AG08395 (cell line): ENCODE measurements at regions not wholly inside any gene's neighbourhood (a gene's known extent, or its start where the extent isn't known, plus 50 kb on each side); places are given as distances from the start of the nearest gene placed in this dataset.

ENCODE experiments used
- DNase-seq: peaks from one replicate; pipeline ENCODE4 v3.0.0; 2012; ENCODE audit warnings: mixed read lengths, low spot score

- no peak for DNase-seq
Observed at GRCh38 chr4:26139310-26139924, 181.4 kb upstream of the RBPJ start.

- peak; percentile 76 for DNase-seq
Observed at GRCh38 chr4:26140150-26140898, 180.5 kb upstream of the RBPJ start.

GRCh38 chr4:26141051-26141721 is 179.6 kb upstream of the RBPJ start:
- no peak for DNase-seq

- peak; percentile 48 for DNase-seq
Observed at GRCh38 chr4:26141911-26142638, 178.7 kb upstream of the RBPJ start.

- no peak for DNase-seq
Observed at GRCh38 chr4:26144526-26145155, 176.2 kb upstream of the RBPJ start.

- no peak for DNase-seq
Observed at GRCh38 chr4:26145212-26145611, 175.6 kb upstream of the RBPJ start.

- DNase-seq = no peak
Observed at GRCh38 chr4:26148927-26149326, 171.9 kb upstream of the RBPJ start.

GRCh38 chr4:26150948-26151347 is 169.9 kb upstream of the RBPJ start:
- DNase-seq = peak; percentile 42

GRCh38 chr4:26151615-26152014 is 169.2 kb upstream of the RBPJ start:
- no peak for DNase-seq

GRCh38 chr4:26152056-26152455 is 168.8 kb upstream of the RBPJ start:
- no peak for DNase-seq

GRCh38 chr4:26157541-26157940 is 163.3 kb upstream of the RBPJ start:
- no peak for DNase-seq

GRCh38 chr4:26160591-26160990 is 160.2 kb upstream of the RBPJ start:
- DNase-seq = no peak

GRCh38 chr4:26161030-26161824 is 159.6 kb upstream of the RBPJ start:
- DNase-seq = no peak

GRCh38 chr4:26162101-26162500 is 158.7 kb upstream of the RBPJ start:
- no peak for DNase-seq

GRCh38 chr4:26163425-26164362 is 157.1 kb upstream of the RBPJ start:
- DNase-seq = no peak

GRCh38 chr4:26171501-26171900 is 149.3 kb upstream of the RBPJ start:
- no peak for DNase-seq

GRCh38 chr4:26171941-26172340 is 148.9 kb upstream of the RBPJ start:
- DNase-seq = no peak

GRCh38 chr4:26173619-26174018 is 147.2 kb upstream of the RBPJ start:
- DNase-seq = no peak

GRCh38 chr4:26174027-26174426 is 146.8 kb upstream of the RBPJ start:
- DNase-seq = no peak
